Astrocyte (in vitro differentiated cells and primary cell): ENCODE measurements at regions not wholly inside any gene's neighbourhood (a gene's known extent, or its start where the extent isn't known, plus 50 kb on each side); places are given as distances from the start of the nearest gene placed in this dataset.

Experiments used
- DNase-seq: peaks from one replicate; pipeline ENCODE4 v3.0.0-alpha.2; 2010; ENCODE audit warnings: low read depth
- FAIRE-seq: peaks from 2 replicates; lab custom pipeline; 2011; peaks lifted over from hg19 to GRCh38; lab: Jason Lieb, UNC
- H2AFZ ChIP-seq: 2 replicates; pipeline ENCODE4 v1.6.0; 2012; ENCODE audit warnings: low read depth, low read length, inconsistent platforms
- H3K27ac ChIP-seq: 2 replicates; pipeline ENCODE4 v1.5.1; 2011; ENCODE audit warnings: low read depth, low read length, inconsistent platforms
- H3K27me3 ChIP-seq: 2 replicates; pipeline ENCODE4 v1.6.0; 2011; ENCODE audit warnings: low read length, inconsistent platforms; ENCODE audit not compliant: insufficient read depth
- H3K36me3 ChIP-seq: 2 replicates; pipeline ENCODE4 v1.5.1; 2011; ENCODE audit warnings: low read length, inconsistent platforms; ENCODE audit not compliant: insufficient read depth
- H3K4me1 ChIP-seq: 2 replicates; pipeline ENCODE4 v1.5.1; 2011; ENCODE audit warnings: low read length, inconsistent platforms; ENCODE audit not compliant: insufficient read depth
- H3K4me2 ChIP-seq: 2 replicates; pipeline ENCODE4 v1.6.0; 2012; ENCODE audit warnings: low read length, inconsistent platforms
- H3K4me3 ChIP-seq: 2 replicates; pipeline ENCODE4 v1.5.1; 2011; ENCODE audit warnings: low read depth, mild to moderate bottlenecking, low read length, inconsistent platforms; ENCODE audit not compliant: insufficient read depth
- H3K79me2 ChIP-seq: 2 replicates; pipeline ENCODE4 v1.6.0; 2012; ENCODE audit warnings: mild to moderate bottlenecking, low read length, inconsistent platforms; ENCODE audit not compliant: insufficient read depth
- H3K9ac ChIP-seq: 2 replicates; pipeline ENCODE4 v1.6.0; 2012; ENCODE audit warnings: mild to moderate bottlenecking, low read length, inconsistent platforms
- H3K9me3 ChIP-seq: 2 replicates; pipeline ENCODE4 v1.5.1; 2012; ENCODE audit warnings: low read depth, mild to moderate bottlenecking, low read length, inconsistent platforms; ENCODE audit not compliant: insufficient read depth
- H4K20me1 ChIP-seq: 2 replicates; pipeline ENCODE4 v1.6.0; 2012; ENCODE audit warnings: low read length, inconsistent platforms; ENCODE audit not compliant: insufficient read depth
- H3K27ac Mint-ChIP-seq: one replicate; pipeline ENCODE4 v1.8.0; 2021; ENCODE audit warnings: mild to moderate bottlenecking, mixed read lengths; ENCODE audit not compliant: unreplicated experiment
- H3K27me3 Mint-ChIP-seq: one replicate; pipeline ENCODE4 v1.8.0; 2021; ENCODE audit warnings: low read depth, mixed read lengths; ENCODE audit not compliant: unreplicated experiment
- H3K36me3 Mint-ChIP-seq: one replicate; pipeline ENCODE4 v1.8.0; 2021; ENCODE audit warnings: low read depth, mixed read lengths; ENCODE audit not compliant: unreplicated experiment
- H3K4me1 Mint-ChIP-seq: one replicate; pipeline ENCODE4 v1.8.0; 2021; ENCODE audit warnings: low read depth, mixed read lengths; ENCODE audit not compliant: unreplicated experiment
- H3K4me3 Mint-ChIP-seq: one replicate; pipeline ENCODE4 v1.8.0; 2021; ENCODE audit warnings: mild to moderate bottlenecking, moderate library complexity, mixed read lengths; ENCODE audit not compliant: unreplicated experiment
- H3K9me3 Mint-ChIP-seq: one replicate; pipeline ENCODE4 v1.8.0; 2021; ENCODE audit warnings: mild to moderate bottlenecking, mixed read lengths; ENCODE audit not compliant: unreplicated experiment
- CTCF ChIP-seq: IDR thresholded peaks from 2 replicates; pipeline ENCODE4 v1.5.1; 2011; ENCODE audit warnings: low read depth, mild to moderate bottlenecking, inconsistent platforms, low read length, moderate library complexity; ENCODE audit not compliant: insufficient read depth
- EZH2 ChIP-seq: IDR thresholded peaks from 2 replicates; pipeline ENCODE4 v1.6.1; 2012; ENCODE audit warnings: mild to moderate bottlenecking, low read length, inconsistent platforms; ENCODE audit not compliant: insufficient read depth

- no peak for FAIRE-seq
- H3K4me3 ChIP-seq, result no peak overlapping the region
- peak; percentile 65 for DNase-seq
- H3K9ac ChIP-seq, result no peak overlapping the region
- H3K4me3 Mint-ChIP-seq, result no peak overlapping the region
- no peaks in the 10 kb centered on the region for H3K4me1 ChIP-seq
- no peaks in the 10 kb centered on the region for H3K9me3 ChIP-seq
- H3K27me3 Mint-ChIP-seq, result no peaks in the 10 kb centered on the region
- no peaks in the 10 kb centered on the region for H3K9me3 Mint-ChIP-seq
- H3K36me3 Mint-ChIP-seq, result no peaks in the 10 kb centered on the region
- H3K79me2 ChIP-seq, result no peaks in the 10 kb centered on the region
- TF ChIP-seq EZH2, result no peak
- no peak for TF ChIP-seq CTCF
- H3K4me2 ChIP-seq, result peak overlapping the region; percentile 45
- no peaks in the 10 kb centered on the region for H3K27me3 ChIP-seq
- no peaks in the 10 kb centered on the region for H4K20me1 ChIP-seq
- peak overlapping the region; percentile 20 for H3K27ac ChIP-seq
- H3K27ac Mint-ChIP-seq, result no peak overlapping the region
- no peaks in the 10 kb centered on the region for H3K36me3 ChIP-seq
- peaks cover 24% of the 10 kb centered on the region for H3K4me1 Mint-ChIP-seq
- H2AFZ ChIP-seq, result no peak overlapping the region
Observed at GRCh38 chr2:167581961-167582574, 665.3 kb downstream of the STK39 start.

- FAIRE-seq, result no peak
Observed at GRCh38 chr2:167579826-167580225, 667.6 kb downstream of the STK39 start.

More at GRCh38 chr2:167579826-167580225, 667.6 kb downstream of the STK39 start:
- no peaks in the 10 kb centered on the region for H3K9me3 Mint-ChIP-seq
- Histone ChIP-seq H3K27ac (no peak overlapping the region), H3K4me1 (no peaks in the 10 kb centered on the region), H3K79me2 (no peaks in the 10 kb centered on the region), H3K9ac (no peak overlapping the region), H2AFZ (no peak overlapping the region), H3K9me3 (no peaks in the 10 kb centered on the region), H3K4me2 (no peak overlapping the region), H3K27me3 (no peaks in the 10 kb centered on the region), H3K4me3 (no peak overlapping the region), H4K20me1 (no peaks in the 10 kb centered on the region), H3K36me3 (no peaks in the 10 kb centered on the region)
- no peak overlapping the region for H3K27ac Mint-ChIP-seq
- TF ChIP-seq CTCF (no peak), EZH2 (no peak)
- no peaks in the 10 kb centered on the region for H3K36me3 Mint-ChIP-seq
- no peaks in the 10 kb centered on the region for H3K27me3 Mint-ChIP-seq
- peaks cover 24% of the 10 kb centered on the region for H3K4me1 Mint-ChIP-seq
- peak; percentile 23 for DNase-seq
- H3K4me3 Mint-ChIP-seq, result no peak overlapping the region
